ENCODE measurements at regions not wholly inside any gene's neighbourhood (a gene's known extent, or its start where the extent isn't known, plus 50 kb on each side); places are given as distances from the start of the nearest gene placed in this dataset.

GRCh38 chr5:96329886-96330529 lies 103.0 kb downstream of the PCSK1 start (continued):
- TF ChIP-seq FOSL1 (IDR thresholded peaks at IDR 0.05; ENCODE audit: insufficient read depth, low read depth, low read length) (no peak), NANOG (IDR thresholded peaks at IDR 0.05; ENCODE audit: insufficient read depth, low read depth, low read length, poor library complexity, severe bottlenecking) (no peak), SP2 (IDR thresholded peaks at IDR 0.05; ENCODE audit: low read length) (no peak), TCF12 (IDR thresholded peaks at IDR 0.05; ENCODE audit: low read depth, low read length) (no peak), PHF8 (conservative IDR thresholded peaks at IDR 0.05; ENCODE audit: low read depth, low read length) (no peak)

Data from H1 (cell line).